Fibroblast of lung (primary cell): ENCODE measurements at regions not wholly inside any gene's neighbourhood (a gene's known extent, or its start where the extent isn't known, plus 50 kb on each side); places are given as distances from the start of the nearest gene placed in this dataset.

Source experiments
- EZH2 ChIP-seq: IDR thresholded peaks from 2 replicates; pipeline ENCODE4 v1.5.1; 2012; ENCODE audit warnings: low read length, control low read depth, mild to moderate bottlenecking; ENCODE audit errors: missing control alignments
- TF ChIP-seq, protein P1 (sequence below), 2 donors: IDR thresholded peaks in 1 of 2; conservative IDR thresholded peaks in 1 of 2; 1 replicate in 1 of 2; 2 replicates in 1 of 2; pipeline ENCODE4 v1.5.1; 2011 to 2012; ENCODE audit warnings: low read length in 2 of 2, control low read depth in 1 of 2, inconsistent platforms in 1 of 2, low read depth in 1 of 2, mild to moderate bottlenecking in 1 of 2

GRCh38 chr3:117695871-117696645 is 986.5 kb downstream of the TUSC7 start:
- TF ChIP-seq, protein P1, sequence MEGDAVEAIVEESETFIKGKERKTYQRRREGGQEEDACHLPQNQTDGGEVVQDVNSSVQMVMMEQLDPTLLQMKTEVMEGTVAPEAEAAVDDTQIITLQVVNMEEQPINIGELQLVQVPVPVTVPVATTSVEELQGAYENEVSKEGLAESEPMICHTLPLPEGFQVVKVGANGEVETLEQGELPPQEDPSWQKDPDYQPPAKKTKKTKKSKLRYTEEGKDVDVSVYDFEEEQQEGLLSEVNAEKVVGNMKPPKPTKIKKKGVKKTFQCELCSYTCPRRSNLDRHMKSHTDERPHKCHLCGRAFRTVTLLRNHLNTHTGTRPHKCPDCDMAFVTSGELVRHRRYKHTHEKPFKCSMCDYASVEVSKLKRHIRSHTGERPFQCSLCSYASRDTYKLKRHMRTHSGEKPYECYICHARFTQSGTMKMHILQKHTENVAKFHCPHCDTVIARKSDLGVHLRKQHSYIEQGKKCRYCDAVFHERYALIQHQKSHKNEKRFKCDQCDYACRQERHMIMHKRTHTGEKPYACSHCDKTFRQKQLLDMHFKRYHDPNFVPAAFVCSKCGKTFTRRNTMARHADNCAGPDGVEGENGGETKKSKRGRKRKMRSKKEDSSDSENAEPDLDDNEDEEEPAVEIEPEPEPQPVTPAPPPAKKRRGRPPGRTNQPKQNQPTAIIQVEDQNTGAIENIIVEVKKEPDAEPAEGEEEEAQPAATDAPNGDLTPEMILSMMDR (conservative IDR thresholded peaks at IDR 0.05 in 1 of 2, IDR thresholded peaks at IDR 0.05 in 1 of 2; ENCODE audit: low read depth in 1 of 2, low read length in 2 of 2): no peak
- no peak for TF ChIP-seq EZH2
